Testis (tissue), 2 donors: ENCODE measurements at regions not wholly inside any gene's neighbourhood (a gene's known extent, or its start where the extent isn't known, plus 50 kb on each side); places are given as distances from the start of the nearest gene placed in this dataset.
A peak's percentile ranks its signal among the peaks of the same experiment; 100 is the strongest.

Experiments used
- DNase-seq: peaks from one replicate; pipeline ENCODE4 v3.0.0-alpha.2; 2019
- H3K27ac ChIP-seq, 2 donors: fragments of 200-600 bp; sonication (generic); one replicate each; pipeline ENCODE4 v1.5.1; 2019
- H3K27me3 ChIP-seq: fragments of 200-600 bp; sonication (generic); one replicate; pipeline ENCODE4 v1.5.1; 2019
- H3K36me3 ChIP-seq: fragments of 200-600 bp; sonication (generic); one replicate; pipeline ENCODE4 v1.5.1; 2017; ENCODE audit warnings: low read depth; ENCODE audit errors: missing control alignments
- H3K4me1 ChIP-seq: fragments of 200-600 bp; sonication (generic); one replicate; pipeline ENCODE4 v1.5.1; 2019
- H3K4me3 ChIP-seq, 2 donors: fragments of 200-600 bp; sonication (generic); one replicate each; pipeline ENCODE4 v1.5.1; 2017 to 2019
- H3K9me3 ChIP-seq: fragments of 200-600 bp; sonication (generic); one replicate; pipeline ENCODE4 v1.5.1; 2017
- CTCF ChIP-seq, 3 experiments: fragments of 450-650 bp in 2 of 3; fragments of 200-600 bp in 1 of 3; sonication (generic) in 1 of 3; IDR thresholded peaks; one replicate each; pipeline ENCODE4 v1.5.1; 2016 to 2019; ENCODE audit warnings: antibody characterized with exemption in 3 of 3, mild to moderate bottlenecking in 2 of 3, moderate library complexity in 1 of 3
- POLR2A ChIP-seq: fragments of 450-650 bp; IDR thresholded peaks from one replicate; pipeline ENCODE4 v1.6.1; 2017; ENCODE audit warnings: antibody characterized with exemption, mild to moderate bottlenecking, moderate library complexity
- WGBS, 2 donors: methylation state at CpG; one replicate each; pipeline ENCODE4 v1.1.5; 2018; 5-methylcytosine and 5-hydroxymethylcytosine counted together
- intact Hi-C: fragments of 100-400 bp; cut with DNase I; formaldehyde crosslinking; loops from one replicate; pipeline ENCODE4 v1.15.1; 2023; ENCODE audit warnings: low total_unique reads

- Histone ChIP-seq H3K4me3 (no peak overlapping the region), H3K27me3 (no peaks in the 10 kb centered on the region), H3K36me3 (no peaks in the 10 kb centered on the region), H3K9me3 (no peaks in the 10 kb centered on the region), H3K27ac (no peak overlapping the region), H3K4me1 (no peaks in the 10 kb centered on the region)
- intact Hi-C loops, result no loop called here
- DNase-seq, result no peak
- TF ChIP-seq POLR2A (no peak), CTCF (IDR thresholded peaks at IDR 0.05) (no peak)
- WGBS, 2 donors, result 76 to 81% methylated on average over 9 of the region's 9 CpGs
Observed at GRCh38 chr21:16554503-16554902, 824.7 kb downstream of the USP25 start.

- Histone ChIP-seq H3K27ac (no peak overlapping the region), H3K9me3 (no peaks in the 10 kb centered on the region), H3K4me1 (peaks cover 7% of the 10 kb centered on the region), H3K27me3 (no peaks in the 10 kb centered on the region), H3K36me3 (no peaks in the 10 kb centered on the region), H3K4me3 (no peak overlapping the region)
- TF ChIP-seq CTCF (IDR thresholded peaks at IDR 0.05) (no peak), POLR2A (no peak)
- no peak for DNase-seq
- WGBS, 2 donors, result 76 to 83% methylated on average over 7 of the region's 7 CpGs
- intact Hi-C loops, result no loop called here
Observed at GRCh38 chr21:16563116-16563515, 833.3 kb downstream of the USP25 start.

- TF ChIP-seq POLR2A (no peak), CTCF (IDR thresholded peaks at IDR 0.05) (no peak)
- H3K9me3 ChIP-seq, result no peaks in the 10 kb centered on the region
- H3K27me3 ChIP-seq, result no peaks in the 10 kb centered on the region
- H3K36me3 ChIP-seq, result no peaks in the 10 kb centered on the region
- peaks cover 7% of the 10 kb centered on the region for H3K4me1 ChIP-seq
- intact Hi-C loops, result no loop called here
- peak overlapping the region in 1 of 2 donors; percentile 32 for H3K27ac ChIP-seq
- H3K4me3 ChIP-seq, result no peak overlapping the region
- no peak for DNase-seq
- 57 to 62% methylated on average over 7 of the region's 7 CpGs for WGBS, 2 donors
Observed at GRCh38 chr21:16563795-16564194, 834.0 kb downstream of the USP25 start.

GRCh38 chr21:16568244-16568643 lies 838.5 kb downstream of the USP25 start:
- H3K36me3 ChIP-seq, result no peaks in the 10 kb centered on the region
- no peak overlapping the region for H3K4me3 ChIP-seq
- TF ChIP-seq CTCF (IDR thresholded peaks at IDR 0.05), result no peak
- TF ChIP-seq POLR2A, result no peak
- intact Hi-C loops, result no loop called here
- WGBS, 2 donors, result 86 to 91% methylated on average over 1 of the region's 1 CpG
- no peak overlapping the region for H3K27ac ChIP-seq
- H3K27me3 ChIP-seq, result no peaks in the 10 kb centered on the region
- H3K4me1 ChIP-seq, result peaks cover 7% of the 10 kb centered on the region
- no peaks in the 10 kb centered on the region for H3K9me3 ChIP-seq
- no peak for DNase-seq

- DNase-seq, result no peak
Observed at GRCh38 chr21:16568661-16569060, 838.9 kb downstream of the USP25 start.

More at GRCh38 chr21:16568661-16569060, 838.9 kb downstream of the USP25 start:
- Histone ChIP-seq H3K27me3 (no peaks in the 10 kb centered on the region), H3K27ac (no peak overlapping the region), H3K36me3 (no peaks in the 10 kb centered on the region), H3K9me3 (no peaks in the 10 kb centered on the region), H3K4me3 (no peak overlapping the region), H3K4me1 (peaks cover 7% of the 10 kb centered on the region)
- WGBS, 2 donors, result 94 to 97% methylated on average over 2 of the region's 2 CpGs
- intact Hi-C loops, result no loop called here
- TF ChIP-seq CTCF (IDR thresholded peaks at IDR 0.05) (no peak), POLR2A (no peak)
